KBM-7 (cell line): ENCODE measurements at regions not wholly inside any gene's neighbourhood (a gene's known extent, or its start where the extent isn't known, plus 50 kb on each side); places are given as distances from the start of the nearest gene placed in this dataset.
"Not testable (repeated sequence)": the region's sequence is repeated elsewhere in the genome, so short reads cannot be mapped to it uniquely, and the experiment has no call there.

Source experiments
- DNase-seq: peaks from one replicate; pipeline ENCODE4 v3.0.0-alpha.2; 2015
- in situ Hi-C: fragments of 300-500 bp; cut with MboI; formaldehyde crosslinking; loops from 2 replicates; pipeline ENCODE4 v1.14.3; 2020; ENCODE audit warnings: low sequenced_read_pairs, low pct_unique_long_range_greater_than_20kb, mixed read lengths

DNA sequence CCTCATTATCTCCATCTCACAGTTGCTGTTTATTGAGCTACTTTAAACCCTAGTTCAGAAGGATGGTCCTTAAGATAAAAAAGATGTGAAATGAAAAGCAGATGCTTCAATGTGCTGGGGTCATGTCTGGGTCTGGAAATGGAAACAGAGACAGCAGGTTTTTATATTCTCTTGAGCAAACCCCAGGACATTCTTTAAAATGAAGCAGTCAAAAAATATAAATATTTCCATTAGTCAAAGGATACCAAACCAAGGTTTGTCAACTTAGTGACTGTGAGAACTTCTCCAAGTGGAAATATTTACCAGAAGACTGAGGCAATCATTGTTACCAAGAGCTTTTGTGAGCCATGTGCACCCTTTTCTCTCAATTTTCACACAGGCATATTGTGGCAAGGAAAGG lies 102.5 kb upstream of the DIO2 start:
- no peak for DNase-seq
- in situ Hi-C loops = no loop called here

DNA sequence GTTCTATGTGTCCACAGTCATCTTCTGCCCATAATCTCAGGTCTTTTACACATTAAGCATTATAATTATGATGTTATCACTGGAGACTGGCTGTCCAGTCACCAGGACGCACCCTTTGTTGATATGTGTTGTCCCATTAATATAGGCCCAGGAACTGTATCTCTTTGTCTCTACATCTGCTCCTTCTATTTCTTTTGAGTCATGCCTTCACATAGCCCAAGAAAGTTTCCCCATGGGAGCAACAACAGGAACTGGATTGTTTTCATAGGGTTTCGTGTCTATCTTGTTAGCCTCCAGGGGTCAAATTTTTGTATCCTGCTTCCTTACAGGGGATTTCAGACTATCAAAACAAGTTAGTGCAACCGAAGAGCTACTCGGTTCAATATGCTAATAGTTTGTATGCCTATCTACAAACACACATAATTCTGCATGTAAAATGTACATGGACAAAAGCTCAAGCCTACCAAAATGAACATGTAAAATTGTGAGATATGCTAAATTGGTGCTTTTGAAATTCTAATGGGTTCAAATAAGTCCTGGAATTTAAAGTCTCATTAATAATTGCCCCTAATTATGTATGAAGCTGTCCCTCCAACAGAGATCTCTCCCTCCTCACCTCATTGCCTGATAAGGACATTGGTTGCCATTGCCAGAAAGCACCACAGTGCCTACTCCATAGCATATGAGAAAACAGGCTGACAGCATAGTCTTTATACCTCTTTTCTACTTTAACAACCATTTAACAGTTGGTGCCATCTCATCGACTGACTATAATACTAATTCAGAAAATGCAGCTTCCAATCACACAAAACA lies 99.8 kb upstream of the DIO2 start:
- DNase-seq = no peak
- in situ Hi-C loops = no loop called here

- no peak for DNase-seq
- in situ Hi-C loops = no loop called here
These were observed 92.9 kb upstream of the DIO2 start for GRCh38 chr14:80304125-80304766.

GRCh38 chr14:80300351-80300750 lies 89.0 kb upstream of the DIO2 start:
- in situ Hi-C loops = no loop called here
- no peak for DNase-seq

GRCh38 chr14:80298491-80299017 lies 87.2 kb upstream of the DIO2 start:
- DNase-seq = no peak
- in situ Hi-C loops = no loop called here

- in situ Hi-C loops = no loop called here
- DNase-seq = no peak
These were observed 79.8 kb upstream of the DIO2 start for GRCh38 chr14:80291101-80291500.

- in situ Hi-C loops, DNase-seq: not testable (repeated sequence)
These were observed 75.4 kb upstream of the DIO2 start for GRCh38 chr14:80286744-80287143.

DNA sequence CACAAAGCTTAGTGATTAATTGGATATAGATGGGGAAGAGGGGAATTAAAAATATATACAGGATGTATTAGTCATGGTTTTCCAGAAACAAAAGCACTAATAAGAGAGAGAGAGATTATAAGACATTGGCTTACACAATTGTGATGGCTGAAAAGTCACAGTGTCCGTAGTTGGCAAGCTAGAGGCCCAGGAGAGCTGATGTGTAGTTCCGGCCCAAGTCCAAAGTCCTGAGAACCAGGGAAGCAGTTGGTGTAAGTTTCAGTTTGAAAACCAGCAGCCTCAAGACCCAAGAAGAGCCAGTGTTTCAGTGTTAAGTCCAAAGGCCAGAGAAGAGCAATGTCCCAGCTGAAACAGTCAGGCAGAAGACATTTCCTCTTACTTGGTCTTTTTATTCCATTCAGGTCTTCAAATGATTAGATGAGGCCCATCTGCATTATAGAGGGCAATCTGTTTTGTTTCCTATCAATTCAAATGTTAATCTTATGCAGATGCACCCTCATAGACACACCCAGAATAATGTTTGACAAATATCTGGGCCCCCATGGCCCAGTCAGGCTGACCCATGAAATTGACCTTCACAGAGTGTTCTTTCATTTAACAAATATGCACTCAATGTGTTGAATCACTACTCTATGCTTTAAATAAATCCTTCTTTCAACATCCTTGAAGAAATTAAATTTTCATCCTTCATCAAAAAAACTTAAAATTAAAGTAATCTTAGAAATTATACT lies 67.2 kb upstream of the DIO2 start:
- in situ Hi-C loops = no loop called here
- DNase-seq = no peak

GRCh38 chr14:80275208-80275850 lies 64.0 kb upstream of the DIO2 start:
- in situ Hi-C loops = no loop called here
- DNase-seq = no peak

GRCh38 chr14:80274310-80274709 lies 63.0 kb upstream of the DIO2 start:
- in situ Hi-C loops, DNase-seq: not testable (repeated sequence)

GRCh38 chr14:80271389-80271788 lies 60.1 kb upstream of the DIO2 start:
- DNase-seq = no peak
- in situ Hi-C loops = no loop called here

DNA sequence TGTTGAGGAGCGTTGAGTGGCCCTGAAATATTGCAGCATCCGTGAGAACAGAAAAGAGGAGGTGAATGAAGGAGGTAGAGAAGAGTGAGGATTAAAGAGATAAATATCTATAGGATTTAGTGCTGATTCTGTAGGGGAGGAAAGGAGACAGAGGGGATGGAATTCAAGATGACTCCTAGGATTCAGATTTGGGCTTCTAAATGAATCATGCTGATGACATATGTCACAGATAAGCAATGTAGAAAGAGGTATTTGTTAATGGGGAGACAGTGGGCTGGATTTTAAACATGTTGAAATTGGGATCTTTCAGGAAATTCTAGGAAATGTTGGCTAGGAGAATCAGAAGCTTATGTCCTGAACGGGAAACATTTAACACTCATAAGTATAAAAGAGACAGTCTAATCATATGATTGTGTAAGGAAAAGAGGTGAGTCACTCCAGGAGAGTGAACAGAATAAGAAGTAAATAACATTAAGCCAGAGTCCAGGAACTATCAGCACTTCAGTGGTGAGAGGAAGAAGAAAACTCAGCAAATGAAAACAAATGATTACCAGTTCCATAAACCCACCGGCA lies 58.1 kb upstream of the DIO2 start:
- in situ Hi-C loops = no loop called here
- no peak for DNase-seq

GRCh38 chr14:80266930-80267329 lies 55.6 kb upstream of the DIO2 start:
- no peak for DNase-seq
- in situ Hi-C loops = no loop called here

DNA sequence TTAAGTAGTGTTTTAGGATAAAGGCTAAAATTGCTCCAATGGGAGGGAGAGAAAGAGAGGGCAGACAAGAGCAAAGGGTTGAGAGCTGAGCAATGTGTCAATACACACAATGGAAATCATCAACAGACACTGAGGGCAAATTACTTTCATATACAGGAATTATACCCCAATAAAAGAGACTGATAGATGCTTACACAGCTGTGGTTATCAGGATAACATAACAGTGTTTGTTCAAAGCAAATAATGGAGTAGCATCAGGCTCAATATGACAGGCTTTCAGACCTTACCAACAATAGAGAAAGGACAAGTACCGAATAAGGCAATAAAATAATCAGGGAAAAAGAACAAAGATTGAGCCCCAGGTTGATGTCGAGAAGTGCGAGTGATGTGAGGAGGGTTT lies 53.4 kb upstream of the DIO2 start:
- in situ Hi-C loops = no loop called here

More for the DNA sequence above, 53.4 kb upstream of the DIO2 start:
- DNase-seq = no peak
